Common myeloid progenitor, CD34-positive (primary cell): ENCODE measurements at regions not wholly inside any gene's neighbourhood (a gene's known extent, or its start where the extent isn't known, plus 50 kb on each side); places are given as distances from the start of the nearest gene placed in this dataset.

Source experiments
- CTCF ChIA-PET: fragments of 350-600 bp; sonication (Branson Sonifier 250); formaldehyde crosslinking; loops from one replicate; lab custom pipeline; 2021; ENCODE audit warnings: antibody characterized with exemption; lab: Charles Lee
- POLR2A ChIA-PET: fragments of 350-600 bp; sonication (Branson Sonifier 250); formaldehyde crosslinking; loops from one replicate; lab custom pipeline; 2021; ENCODE audit warnings: antibody characterized with exemption; lab: Charles Lee
- DNase-seq, 3 donors: peaks; one replicate each; pipeline versions ENCODE4 v3.0.0 to v3.0.0-alpha.2; 2013
- H3K27ac ChIP-seq, 2 experiments: 1 replicate in 1 of 2; 2 replicates in 1 of 2; pipeline ENCODE4 v1.7.0; 2013; ENCODE audit warnings: inconsistent platforms in 2 of 2, low read length in 2 of 2, mild to moderate bottlenecking in 2 of 2, low read depth in 1 of 2, moderate library complexity in 1 of 2; ENCODE audit not compliant: severe bottlenecking in 2 of 2, insufficient read depth in 1 of 2, poor library complexity in 1 of 2
- H3K27me3 ChIP-seq, 5 experiments: replicated peaks in 2 of 5; 1 replicate in 3 of 5; 2 replicates in 2 of 5; pipeline versions ENCODE4 v1.6.1 to v1.7.0; 2013; ENCODE audit warnings: low read length in 4 of 5, mild to moderate bottlenecking in 2 of 5, moderate library complexity in 2 of 5, inconsistent platforms in 1 of 5; ENCODE audit not compliant: insufficient read depth in 5 of 5, control insufficient read depth in 4 of 5
- H3K36me3 ChIP-seq, 4 experiments: 1 replicate in 2 of 4; 2 replicates in 2 of 4; pipeline versions ENCODE4 v1.6.1 to v1.7.0; 2013; ENCODE audit warnings: low read length in 3 of 4, control low read depth in 1 of 4, mild to moderate bottlenecking in 1 of 4; ENCODE audit not compliant: control insufficient read depth in 4 of 4, insufficient read depth in 4 of 4
- H3K4me1 ChIP-seq, 4 experiments: 1 replicate in 3 of 4; 2 replicates in 1 of 4; pipeline versions ENCODE4 v1.6.1 to v1.7.1; 2013; ENCODE audit warnings: low read length in 3 of 4, mild to moderate bottlenecking in 3 of 4, control low read depth in 1 of 4, inconsistent platforms in 1 of 4, moderate library complexity in 1 of 4; ENCODE audit not compliant: control insufficient read depth in 4 of 4, insufficient read depth in 4 of 4; ENCODE audit errors: control extremely low read depth in 1 of 4
- H3K4me3 ChIP-seq, 7 experiments: 1 replicate in 4 of 7; 2 replicates in 3 of 7; pipeline versions ENCODE4 v1.5.1 to v1.7.0; 2013; ENCODE audit warnings: mild to moderate bottlenecking in 7 of 7, low read length in 6 of 7, moderate library complexity in 6 of 7, inconsistent platforms in 2 of 7, low read depth in 2 of 7, control low read depth in 1 of 7; ENCODE audit not compliant: insufficient read depth in 4 of 7, control insufficient read depth in 1 of 7; ENCODE audit errors: extremely low read depth in 1 of 7
- H3K9me3 ChIP-seq, 5 experiments: 1 replicate in 4 of 5; 2 replicates in 1 of 5; pipeline versions ENCODE4 v1.6.1 to v1.7.1; 2013; ENCODE audit warnings: low read length in 4 of 5, mild to moderate bottlenecking in 2 of 5, inconsistent platforms in 1 of 5, low read depth in 1 of 5, moderate library complexity in 1 of 5; ENCODE audit not compliant: control insufficient read depth in 4 of 5, insufficient read depth in 2 of 5; ENCODE audit errors: control extremely low read depth in 1 of 5
- WGBS: methylation state at CpG from one replicate; pipeline ENCODE4 v1.1.5; 2013; ENCODE audit not compliant: insufficient coverage; 5-methylcytosine and 5-hydroxymethylcytosine counted together

DNA sequence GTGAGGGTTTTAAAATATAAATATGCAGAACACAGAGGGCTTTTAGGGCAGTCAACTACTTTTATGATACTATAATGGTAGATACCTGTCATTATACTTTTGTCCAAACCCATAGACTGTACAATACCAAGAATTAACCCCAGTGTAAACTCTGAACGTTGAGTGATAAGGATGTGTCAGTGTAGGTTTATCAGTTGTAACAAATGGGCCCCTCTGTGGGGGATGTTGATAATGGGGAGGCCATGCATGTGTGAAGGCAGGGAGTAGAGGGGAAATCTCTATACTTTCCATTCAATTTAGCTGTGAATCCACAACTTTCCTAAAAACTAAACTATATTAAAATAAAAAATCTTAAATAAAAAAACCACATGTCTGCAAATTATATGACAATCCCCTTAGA, 193.5 kb upstream of the CAMK1G start:
- Histone ChIP-seq H3K4me3 (no peak overlapping the region), H3K27ac (no peak overlapping the region), H3K27me3 (no peaks in the 10 kb centered on the region), H3K9me3 (no peaks in the 10 kb centered on the region), H3K36me3 (no peaks in the 10 kb centered on the region), H3K4me1 (peaks cover 0 to 2% (median 0%) of the 10 kb centered on the region in 4 experiments)
- no peak for DNase-seq
- ChIA-PET CTCF (no interaction called here), POLR2A (no interaction called here)
- no CpG with 5 or more reads among the region's 1 CpG for WGBS

GRCh38 chr1:209390764-209391163, 192.8 kb upstream of the CAMK1G start:
- ChIA-PET POLR2A (no interaction called here), CTCF (no interaction called here)
- no peak for DNase-seq
- H3K27ac ChIP-seq: no peak overlapping the region
- H3K36me3 ChIP-seq: no peaks in the 10 kb centered on the region
- no peak overlapping the region for H3K4me3 ChIP-seq
- WGBS: 90% methylated on average over 1 of the region's 1 CpG
- no peaks in the 10 kb centered on the region for H3K9me3 ChIP-seq
- H3K4me1 ChIP-seq: peaks cover 0 to 7% (median 0%) of the 10 kb centered on the region in 4 experiments
- no peaks in the 10 kb centered on the region for H3K27me3 ChIP-seq

GRCh38 chr1:209391792-209392191, 191.7 kb upstream of the CAMK1G start:
- 100% methylated on average over 2 of the region's 2 CpGs for WGBS
- Histone ChIP-seq H3K27me3 (no peaks in the 10 kb centered on the region), H3K4me1 (peaks cover 0 to 10% (median 0%) of the 10 kb centered on the region in 4 experiments), H3K9me3 (no peaks in the 10 kb centered on the region), H3K4me3 (no peak overlapping the region), H3K36me3 (no peaks in the 10 kb centered on the region), H3K27ac (no peak overlapping the region)
- no peak for DNase-seq
- ChIA-PET POLR2A (no interaction called here), CTCF (interaction anchor here (0.6 kb wide), 1 partner anchor 14 kb away, joined by 4 read pairs; no protein-coding TSS in a partner anchor)

DNA sequence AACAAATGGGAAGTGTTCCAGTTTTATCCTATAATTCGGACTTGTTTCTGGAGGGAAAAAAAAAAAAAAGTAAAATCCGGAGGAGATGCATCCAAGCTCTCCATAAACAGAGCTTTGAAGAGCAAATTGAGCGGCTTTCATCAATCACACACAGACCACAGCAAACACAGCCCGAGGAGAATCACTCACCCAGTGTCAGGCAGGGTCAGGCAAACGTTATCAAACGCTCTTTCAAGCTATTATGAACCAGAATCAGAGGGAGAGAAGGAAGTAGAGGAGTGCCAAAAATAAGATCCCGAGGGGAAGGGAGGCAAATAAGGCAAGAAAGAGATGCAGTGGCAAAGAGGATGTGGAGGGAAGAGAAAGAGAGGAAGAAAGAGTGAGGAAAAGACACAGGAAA, 188.3 kb upstream of the CAMK1G start:
- Histone ChIP-seq H3K9me3 (no peaks in the 10 kb centered on the region), H3K27me3 (no peaks in the 10 kb centered on the region), H3K36me3 (no peaks in the 10 kb centered on the region), H3K27ac (no peak overlapping the region), H3K4me1 (peaks cover 6 to 41% (median 27%) of the 10 kb centered on the region in 4 experiments), H3K4me3 (no peak overlapping the region)
- ChIA-PET POLR2A (interaction anchor here (0.7 kb wide), 1 partner anchor 1117 kb away, joined by 3 read pairs; no protein-coding TSS in a partner anchor), CTCF (interaction anchor here (1.2 to 3.0 kb wide), 3 partner anchors 11 to 42 kb away, joined by 3 to 9 read pairs (median 6); no protein-coding TSS in a partner anchor)
- WGBS: 51% methylated on average over 2 of the region's 7 CpGs
- DNase-seq: no peak

DNA sequence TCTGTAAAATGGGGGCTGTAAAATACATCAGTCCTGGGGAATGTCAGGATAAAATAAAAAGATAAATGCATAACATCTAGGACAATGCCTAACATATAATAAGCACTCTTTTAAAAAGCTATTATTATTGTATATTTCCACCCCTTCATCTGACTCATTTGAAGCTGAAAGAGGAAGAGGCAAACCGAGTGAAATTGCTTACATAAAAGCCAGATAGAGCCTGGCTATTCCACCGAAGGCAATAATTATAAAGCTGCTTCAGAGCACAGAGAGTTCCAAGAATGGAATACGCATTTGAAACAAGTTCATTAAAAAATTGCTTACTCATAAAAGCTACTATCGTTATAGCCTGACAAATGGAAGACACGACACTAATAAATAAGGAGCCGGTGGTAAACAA, 186.1 kb upstream of the CAMK1G start:
- no peak overlapping the region for H3K4me3 ChIP-seq
- ChIA-PET POLR2A (no interaction called here), CTCF (interaction anchor here (0.9 to 3.5 kb wide), 6 partner anchors 9 to 43 kb away, joined by 3 to 18 read pairs (median 5); no protein-coding TSS in a partner anchor)
- no peaks in the 10 kb centered on the region for H3K36me3 ChIP-seq
- H3K9me3 ChIP-seq: no peaks in the 10 kb centered on the region
- H3K27ac ChIP-seq: peak overlapping the region in 1 of 2 experiments; percentile 51
- peaks cover 6 to 48% (median 32%) of the 10 kb centered on the region in 4 experiments for H3K4me1 ChIP-seq
- no peaks in the 10 kb centered on the region for H3K27me3 ChIP-seq
- DNase-seq: peak in 2 of 3 donors; percentile 65 to 75
- 34% methylated on average over 6 of the region's 6 CpGs for WGBS

DNA sequence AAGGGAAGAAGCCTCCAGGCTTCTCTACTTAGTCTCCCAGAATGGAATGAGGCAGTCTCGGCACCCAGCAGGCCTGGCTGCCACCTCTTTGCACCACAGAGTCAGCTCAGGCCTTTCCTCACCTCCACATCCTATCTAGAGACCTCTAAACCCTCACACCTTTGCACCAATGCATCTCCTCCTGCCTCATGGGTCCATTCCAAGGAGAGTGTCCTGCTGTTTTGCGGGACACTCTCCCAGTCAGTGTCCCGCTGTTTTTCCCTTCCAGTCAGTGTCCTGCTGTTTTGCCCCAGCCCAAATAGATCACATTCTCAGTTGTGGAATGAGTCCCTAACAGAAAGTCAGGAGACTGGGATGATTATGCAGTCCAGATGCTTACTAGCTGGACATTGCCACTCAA, 185.6 kb upstream of the CAMK1G start:
- H3K4me3 ChIP-seq: no peak overlapping the region
- POLR2A ChIA-PET: no interaction called here
- no peaks in the 10 kb centered on the region for H3K27me3 ChIP-seq
- WGBS: 100% methylated on average over 3 of the region's 3 CpGs
- no peaks in the 10 kb centered on the region for H3K9me3 ChIP-seq
- H3K4me1 ChIP-seq: peaks cover 6 to 52% (median 33%) of the 10 kb centered on the region in 4 experiments
- H3K27ac ChIP-seq: peak overlapping the region; percentile 26 to 51
- CTCF ChIA-PET: interaction anchor here (0.9 to 3.5 kb wide), 4 partner anchors 10 to 44 kb away, joined by 4 to 18 read pairs (median 8); no protein-coding TSS in a partner anchor
- DNase-seq: no peak
- no peaks in the 10 kb centered on the region for H3K36me3 ChIP-seq

- ChIA-PET CTCF (interaction anchor here (0.9 to 3.5 kb wide), 5 partner anchors 10 to 45 kb away, joined by 3 to 18 read pairs (median 5); no protein-coding TSS in a partner anchor), POLR2A (interaction anchor here (0.6 to 0.9 kb wide), 4 partner anchors 27 to 1506 kb away, joined by 3 to 5 read pairs (median 4); no protein-coding TSS in a partner anchor)
- DNase-seq: peak; percentile 85 to 99 (median 97)
- WGBS: 0% methylated on average over 2 of the region's 5 CpGs
- H3K27ac ChIP-seq: peak overlapping the region; percentile 90 to 93
- no peaks in the 10 kb centered on the region for H3K9me3 ChIP-seq
- H3K27me3 ChIP-seq: no peaks in the 10 kb centered on the region
- peak overlapping the region in 1 of 7 experiments; percentile 29 for H3K4me3 ChIP-seq
- no peaks in the 10 kb centered on the region for H3K36me3 ChIP-seq
- peaks cover 6 to 52% (median 33%) of the 10 kb centered on the region in 4 experiments for H3K4me1 ChIP-seq
Measured at GRCh38 chr1:209398313-209398991, 185.1 kb upstream of the CAMK1G start.
